ENCODE measurements at regions not wholly inside any gene's neighbourhood (a gene's known extent, or its start where the extent isn't known, plus 50 kb on each side); places are given as distances from the start of the nearest gene placed in this dataset.

GRCh38 chr1:101376121-101377083, 139.6 kb downstream of the S1PR1 start:
- no peaks in the 10 kb centered on the region for H3K4me1 ChIP-seq (ENCODE audit: insufficient read depth, low read length)
- no peak for ATAC-seq
- CTCF ChIA-PET (ENCODE audit: low intra/inter-chr PET ratio, low total read pairs) = no interaction called here
- no peak for FAIRE-seq
- no TSS peak for BruUV-seq (replicated peaks)
- TF ChIP-seq FOSL2 (CRISPR knock-in tag; IDR thresholded peaks at IDR 0.05) (no peak), ZSCAN20 (CRISPR knock-in tag; IDR thresholded peaks at IDR 0.05; ENCODE audit: borderline replicate concordance) (no peak), PAWR (CRISPR knock-in tag; IDR thresholded peaks at IDR 0.05; ENCODE audit: borderline replicate concordance) (no peak), ZNF766 (CRISPR knock-in tag; IDR thresholded peaks at IDR 0.05; ENCODE audit: borderline replicate concordance) (no peak), AKAP8 (CRISPR knock-in tag; IDR thresholded peaks at IDR 0.05) (no peak), ZFP91 (CRISPR knock-in tag; IDR thresholded peaks at IDR 0.05; ENCODE audit: borderline replicate concordance) (no peak), KLF12 (CRISPR knock-in tag; IDR thresholded peaks at IDR 0.05; ENCODE audit: borderline replicate concordance) (no peak), ZSCAN31 (CRISPR knock-in tag; IDR thresholded peaks at IDR 0.05; ENCODE audit: low read depth) (no peak), MAFF (IDR thresholded peaks at IDR 0.05; ENCODE audit: low read depth, low read length) (peak; percentile 84), MAFK (conservative IDR thresholded peaks at IDR 0.05 in 1 of 2, IDR thresholded peaks at IDR 0.05 in 1 of 2; ENCODE audit: low read length in 2 of 2) (peak; percentile 80 to 89), SKIL (CRISPR knock-in tag; IDR thresholded peaks at IDR 0.05; ENCODE audit: borderline replicate concordance) (no peak)
- no peak overlapping the region for H3K27ac ChIP-seq (ENCODE audit: extremely low read length, insufficient read depth, low read length)
- DNase-seq (ENCODE audit: low spot score) = no peak
- WGBS (ENCODE audit: low lambda C conversion rate) = 9% methylated on average over 8 of the region's 8 CpGs
- in situ Hi-C loops (cut with HindIII; ENCODE audit: extremely low pct_ligation_motif_present, low pct_unique_long_range_greater_than_20kb) = no loop called here
- no peaks in the 10 kb centered on the region; a peak in 1 of 5 replicates for H3K27me3 ChIP-seq (ENCODE audit: control insufficient read depth in 1 of 2, insufficient read depth in 2 of 2, low read length in 2 of 2)
- intact Hi-C loops (cut with micrococcal nuclease; ENCODE audit: unreplicated experiment) = no loop called here
- H3K79me2 ChIP-seq (ENCODE audit: insufficient read depth, low read length) = no peaks in the 10 kb centered on the region
- H4K20me1 ChIP-seq (ENCODE audit: insufficient read depth, low read length) = no peaks in the 10 kb centered on the region
- no peak overlapping the region for H3K4me2 ChIP-seq (ENCODE audit: low read depth, low read length)
- no peak overlapping the region for H3K4me3 ChIP-seq (replicated peaks in 1 of 3; ENCODE audit: insufficient read depth in 1 of 3, low read depth in 2 of 3, low read length in 3 of 3)
- no peaks in the 10 kb centered on the region for H3K36me3 ChIP-seq (replicated peaks in 1 of 2; ENCODE audit: control insufficient read depth in 1 of 2, insufficient read depth in 2 of 2, low read length in 2 of 2)
- H3K9ac ChIP-seq (ENCODE audit: insufficient read depth, low read depth, low read length) = no peak overlapping the region
- H2AFZ ChIP-seq (ENCODE audit: low read length) = no peak overlapping the region
- no peaks in the 10 kb centered on the region for H3K9me3 ChIP-seq (ENCODE audit: low read length)
- POLR2A ChIA-PET = no interaction called here

All from HepG2 (cell line).